H9 (cell line): ENCODE measurements at regions not wholly inside any gene's neighbourhood (a gene's known extent, or its start where the extent isn't known, plus 50 kb on each side); places are given as distances from the start of the nearest gene placed in this dataset.
A peak's percentile ranks its signal among the peaks of the same experiment; 100 is the strongest.

Source experiments
- DNase-seq: peaks from one replicate; pipeline ENCODE4 v3.0.0-alpha.2; 2017
- H2AFZ ChIP-seq: one replicate; pipeline ENCODE4 v1.6.1; 2013; ENCODE audit warnings: mild to moderate bottlenecking, low read length, control low read depth, moderate library complexity
- H2AK5ac ChIP-seq: 2 replicates; pipeline ENCODE4 v1.6.1; 2013; ENCODE audit warnings: low read length, control low read depth, mixed read lengths; ENCODE audit not compliant: insufficient read length
- H2BK120ac ChIP-seq: one replicate; pipeline ENCODE4 v1.6.1; 2013; ENCODE audit warnings: low read depth, mild to moderate bottlenecking, low read length, control low read depth, inconsistent platforms; ENCODE audit not compliant: poor library complexity, severe bottlenecking
- H2BK12ac ChIP-seq: 2 replicates; pipeline ENCODE4 v1.6.1; 2013; ENCODE audit warnings: low read length, control low read depth, mixed read lengths, low read depth; ENCODE audit not compliant: insufficient read length
- H2BK15ac ChIP-seq: 2 replicates; pipeline ENCODE4 v1.6.1; 2013; ENCODE audit warnings: low read depth, low read length, control low read depth
- H2BK20ac ChIP-seq: one replicate; pipeline ENCODE4 v1.6.1; 2013; ENCODE audit warnings: low read depth, mild to moderate bottlenecking, low read length, control low read depth, inconsistent platforms; ENCODE audit not compliant: poor library complexity, severe bottlenecking
- H2BK5ac ChIP-seq: 2 replicates; pipeline ENCODE4 v1.6.1; 2013; ENCODE audit warnings: low read length, control low read depth, mixed read lengths; ENCODE audit not compliant: insufficient read length
- H3K14ac ChIP-seq: 2 replicates; pipeline ENCODE4 v1.6.1; 2013; ENCODE audit warnings: low read length, control low read depth; ENCODE audit not compliant: insufficient read depth
- H3K18ac ChIP-seq: 2 replicates; pipeline ENCODE4 v1.6.1; 2013; ENCODE audit warnings: low read depth, mild to moderate bottlenecking, mixed read lengths, low read length, control low read depth; ENCODE audit not compliant: insufficient read length
- H3K23ac ChIP-seq: 2 replicates; pipeline ENCODE4 v1.6.1; 2013; ENCODE audit warnings: low read length, control low read depth, mixed read lengths, low read depth; ENCODE audit not compliant: insufficient read length
- H3K23me2 ChIP-seq: 2 replicates; pipeline ENCODE4 v1.6.1; 2013; ENCODE audit warnings: low read depth, mild to moderate bottlenecking, mixed read lengths, low read length, control low read depth; ENCODE audit not compliant: insufficient read length, poor library complexity, severe bottlenecking
- H3K27ac ChIP-seq: 2 replicates; pipeline ENCODE4 v1.5.1; 2013; ENCODE audit warnings: low read length, control low read depth, mixed read lengths, low read depth; ENCODE audit not compliant: insufficient read length
- H3K27me3 ChIP-seq: 2 replicates; pipeline ENCODE4 v1.6.1; 2013; ENCODE audit warnings: low read length, control low read depth, inconsistent platforms; ENCODE audit not compliant: insufficient read depth
- H3K4ac ChIP-seq: 2 replicates; pipeline ENCODE4 v1.6.1; 2013; ENCODE audit warnings: low read depth, mild to moderate bottlenecking, control low read depth, inconsistent platforms, low read length, moderate library complexity
- H3K4me1 ChIP-seq: 2 replicates; pipeline ENCODE4 v1.6.1; 2013; ENCODE audit warnings: low read length, control low read depth, inconsistent platforms; ENCODE audit not compliant: insufficient read depth
- H3K4me2 ChIP-seq: 2 replicates; pipeline ENCODE4 v1.6.1; 2013; ENCODE audit warnings: low read length, control low read depth, mixed read lengths; ENCODE audit not compliant: insufficient read length, insufficient read depth
- H3K56ac ChIP-seq: 2 replicates; pipeline ENCODE4 v1.6.1; 2013; ENCODE audit warnings: low read depth, mild to moderate bottlenecking, mixed read lengths, low read length, control low read depth; ENCODE audit not compliant: insufficient read length
- H3K79me1 ChIP-seq: 2 replicates; pipeline ENCODE4 v1.6.1; 2013; ENCODE audit warnings: low read depth, mild to moderate bottlenecking, moderate library complexity, low read length, control low read depth, inconsistent platforms; ENCODE audit not compliant: insufficient read depth, poor library complexity, severe bottlenecking
- H3K79me2 ChIP-seq: 2 replicates; pipeline ENCODE4 v1.6.1; 2013; ENCODE audit warnings: low read length, control low read depth, inconsistent platforms; ENCODE audit not compliant: insufficient read depth
- H3K9ac ChIP-seq: 2 replicates; pipeline ENCODE4 v1.6.1; 2013; ENCODE audit warnings: low read length, control low read depth, mixed read lengths; ENCODE audit not compliant: insufficient read length; ENCODE audit errors: extremely low read depth
- H3K9me3 ChIP-seq: one replicate; pipeline ENCODE4 v1.6.1; 2013; ENCODE audit warnings: low read depth, low read length, inconsistent platforms; ENCODE audit not compliant: control insufficient read depth
- H3T11ph ChIP-seq: one replicate; pipeline ENCODE4 v1.6.1; 2013; ENCODE audit warnings: mild to moderate bottlenecking, low read length, control low read depth, inconsistent platforms
- H4K20me1 ChIP-seq: one replicate; pipeline ENCODE4 v1.6.1; 2013; ENCODE audit not compliant: control insufficient read depth, insufficient read length, insufficient read depth
- H4K5ac ChIP-seq: 2 replicates; pipeline ENCODE4 v1.6.1; 2013; ENCODE audit warnings: low read depth, mild to moderate bottlenecking, mixed read lengths, low read length, control low read depth; ENCODE audit not compliant: insufficient read length
- H4K8ac ChIP-seq: replicated peaks from 2 replicates; pipeline ENCODE4 v1.6.1; 2013; ENCODE audit warnings: low read length, control low read depth, mixed read lengths, low read depth; ENCODE audit not compliant: insufficient read length
- H4K91ac ChIP-seq: 2 replicates; pipeline ENCODE4 v1.6.1; 2013; ENCODE audit warnings: low read depth, mild to moderate bottlenecking, moderate library complexity, mixed read lengths, low read length, control low read depth; ENCODE audit not compliant: insufficient read length
- H3K27ac Mint-ChIP-seq, 3 experiments: 2 replicates in 2 of 3; 3 replicates in 1 of 3; pipeline ENCODE4 v1.8.0; 2020 to 2021; ENCODE audit warnings: mixed read lengths in 3 of 3, mild to moderate bottlenecking in 1 of 3, moderate library complexity in 1 of 3
- H3K27me3 Mint-ChIP-seq: 2 replicates; pipeline ENCODE4 v1.8.0; 2021; ENCODE audit warnings: low read depth, mild to moderate bottlenecking, moderate library complexity, mixed read lengths
- H3K36me3 Mint-ChIP-seq, 3 experiments: 2 replicates in 2 of 3; 3 replicates in 1 of 3; pipeline ENCODE4 v1.8.0; 2020 to 2021; ENCODE audit warnings: low read depth in 3 of 3, mixed read lengths in 3 of 3; ENCODE audit not compliant: insufficient read depth in 1 of 3
- H3K4me1 Mint-ChIP-seq, 2 experiments: 2 replicates each; pipeline ENCODE4 v1.8.0; 2020; ENCODE audit warnings: mixed read lengths in 2 of 2
- H3K4me3 Mint-ChIP-seq, 2 experiments: 2 replicates in 1 of 2; 3 replicates in 1 of 2; pipeline ENCODE4 v1.8.0; 2020 to 2021; ENCODE audit warnings: mild to moderate bottlenecking in 2 of 2, mixed read lengths in 2 of 2, moderate library complexity in 1 of 2
- H3K9me3 Mint-ChIP-seq, 2 experiments: 2 replicates in 1 of 2; 3 replicates in 1 of 2; pipeline ENCODE4 v1.8.0; 2020; ENCODE audit warnings: mild to moderate bottlenecking in 2 of 2, mixed read lengths in 2 of 2, moderate library complexity in 1 of 2
- WGBS: extraction: QIAGEN DNeasy Blood & Tissue Kit; methylation state at CpG from one replicate; pipeline ENCODE4 v1.1.7; 2013; ENCODE audit warnings: missing lambda C conversion rate, low lambda C conversion rate, mixed read lengths; ENCODE audit not compliant: insufficient read length; ENCODE audit errors: extremely low coverage; 5-methylcytosine and 5-hydroxymethylcytosine counted together
- TF ChIP-seq, protein P1 (sequence below): fragments of 200-600 bp; sonication (generic); conservative IDR thresholded peaks from 3 replicates; pipeline ENCODE4 v1.8.0; 2021; ENCODE audit warnings: antibody characterized with exemption, mild to moderate bottlenecking

DNA sequence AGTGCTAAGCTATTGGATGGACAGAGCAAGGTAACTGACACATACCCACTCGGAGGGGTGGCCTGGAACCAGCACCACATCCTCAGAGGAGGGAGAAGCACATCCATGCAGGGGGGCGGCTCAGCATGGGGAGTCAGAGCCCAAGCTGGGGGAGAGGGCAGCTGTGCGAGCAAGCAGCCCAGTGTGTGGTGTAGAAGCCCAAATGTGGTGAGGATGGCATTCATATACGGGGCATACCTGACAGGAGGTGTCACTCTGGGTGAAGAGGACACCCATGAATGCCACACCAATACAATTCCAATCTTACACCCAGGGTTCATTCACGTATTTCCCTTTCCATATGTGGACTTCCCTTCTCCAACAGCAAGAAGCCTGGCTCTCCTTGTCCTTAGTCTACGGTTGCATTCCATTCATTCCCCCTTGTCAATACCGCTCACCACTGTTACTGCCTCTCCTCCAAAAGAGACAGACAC, 58.7 kb upstream of the ACAN start:
- Histone ChIP-seq H3K79me2 (no peaks in the 10 kb centered on the region), H3K27me3 (no peaks in the 10 kb centered on the region), H3K18ac (no peak overlapping the region), H2BK20ac (no peak overlapping the region), H3K56ac (no peak overlapping the region), H3K4me2 (no peak overlapping the region), H3T11ph (no peak overlapping the region), H3K14ac (no peak overlapping the region), H3K23me2 (no peaks in the 10 kb centered on the region), H3K9me3 (no peaks in the 10 kb centered on the region), H2BK15ac (no peak overlapping the region), H3K23ac (no peak overlapping the region), H2BK120ac (no peak overlapping the region), H3K79me1 (no peaks in the 10 kb centered on the region), H4K20me1 (no peaks in the 10 kb centered on the region), H4K8ac (no peak overlapping the region), H3K9ac (no peak overlapping the region), H4K91ac (no peak overlapping the region), H2BK5ac (no peak overlapping the region), H4K5ac (no peak overlapping the region), H3K4ac (no peak overlapping the region), H2BK12ac (no peak overlapping the region), H3K4me1 (peaks cover 4% of the 10 kb centered on the region; the same call in 1 of the 2 replicates), H2AK5ac (no peak overlapping the region), H2AFZ (no peak overlapping the region), H3K27ac (no peak overlapping the region)
- H3K4me3 Mint-ChIP-seq, result no peak overlapping the region
- TF ChIP-seq, protein P1, sequence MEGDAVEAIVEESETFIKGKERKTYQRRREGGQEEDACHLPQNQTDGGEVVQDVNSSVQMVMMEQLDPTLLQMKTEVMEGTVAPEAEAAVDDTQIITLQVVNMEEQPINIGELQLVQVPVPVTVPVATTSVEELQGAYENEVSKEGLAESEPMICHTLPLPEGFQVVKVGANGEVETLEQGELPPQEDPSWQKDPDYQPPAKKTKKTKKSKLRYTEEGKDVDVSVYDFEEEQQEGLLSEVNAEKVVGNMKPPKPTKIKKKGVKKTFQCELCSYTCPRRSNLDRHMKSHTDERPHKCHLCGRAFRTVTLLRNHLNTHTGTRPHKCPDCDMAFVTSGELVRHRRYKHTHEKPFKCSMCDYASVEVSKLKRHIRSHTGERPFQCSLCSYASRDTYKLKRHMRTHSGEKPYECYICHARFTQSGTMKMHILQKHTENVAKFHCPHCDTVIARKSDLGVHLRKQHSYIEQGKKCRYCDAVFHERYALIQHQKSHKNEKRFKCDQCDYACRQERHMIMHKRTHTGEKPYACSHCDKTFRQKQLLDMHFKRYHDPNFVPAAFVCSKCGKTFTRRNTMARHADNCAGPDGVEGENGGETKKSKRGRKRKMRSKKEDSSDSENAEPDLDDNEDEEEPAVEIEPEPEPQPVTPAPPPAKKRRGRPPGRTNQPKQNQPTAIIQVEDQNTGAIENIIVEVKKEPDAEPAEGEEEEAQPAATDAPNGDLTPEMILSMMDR, result no peak
- H3K4me1 Mint-ChIP-seq, result peaks cover 7 to 9% of the 10 kb centered on the region in 2 experiments
- H3K9me3 Mint-ChIP-seq, result no peaks in the 10 kb centered on the region; a peak in 1 of 5 replicates
- peaks cover 3% of the 10 kb centered on the region; the same call in 1 of the 2 replicates for H3K27me3 Mint-ChIP-seq
- DNase-seq, result no peak
- H3K36me3 Mint-ChIP-seq, result no peaks in the 10 kb centered on the region
- no CpG with 5 or more reads among the region's 7 CpGs for WGBS
- H3K27ac Mint-ChIP-seq, result peak overlapping the region in 1 of 3 experiments; percentile 33; a peak in 1 of 7 replicates
